DND-41 (cell line): ENCODE measurements at regions not wholly inside any gene's neighbourhood (a gene's known extent, or its start where the extent isn't known, plus 50 kb on each side); places are given as distances from the start of the nearest gene placed in this dataset.
A peak's percentile ranks its signal among the peaks of the same experiment; 100 is the strongest.

Experiments
- ATAC-seq: fragments of 200-7000 bp; cut with Tn5 transposase; 3 replicates; pipeline ENCODE4 v1.9.1; 2021; ENCODE audit warnings: low read depth; ENCODE audit not compliant: insufficient read depth
- DNase-seq: peaks from one replicate; pipeline ENCODE4 v3.0.0-alpha.2; 2020
- H2AFZ ChIP-seq: 2 replicates; pipeline ENCODE4 v1.6.0; 2012; ENCODE audit warnings: low read depth, low read length
- H3K27ac ChIP-seq: 2 replicates; pipeline ENCODE4 v1.5.1; 2012; ENCODE audit warnings: low read length, inconsistent platforms
- H3K27me3 ChIP-seq: fragments of 200-600 bp; sonication (generic); 2 replicates; pipeline ENCODE4 v1.6.0; 2012; ENCODE audit warnings: low read length, mild to moderate bottlenecking, inconsistent platforms; ENCODE audit not compliant: insufficient read depth, poor library complexity
- H3K36me3 ChIP-seq: 2 replicates; pipeline ENCODE4 v1.5.1; 2012; ENCODE audit warnings: low read length, inconsistent platforms; ENCODE audit not compliant: insufficient read depth
- H3K4me1 ChIP-seq: 2 replicates; pipeline ENCODE4 v1.5.1; 2012; ENCODE audit warnings: mild to moderate bottlenecking, low read length; ENCODE audit not compliant: insufficient read depth
- H3K4me2 ChIP-seq: 2 replicates; pipeline ENCODE4 v1.6.0; 2012; ENCODE audit warnings: mild to moderate bottlenecking, moderate library complexity, low read length, inconsistent platforms; ENCODE audit not compliant: insufficient read depth
- H3K4me3 ChIP-seq, 2 experiments: fragments of 200-600 bp in 1 of 2; shearing (Covaris generic) in 1 of 2; 2 replicates each; pipeline ENCODE4 v1.5.1; 2012 to 2016; ENCODE audit warnings: inconsistent platforms in 2 of 2, low read length in 2 of 2, mild to moderate bottlenecking in 2 of 2, low read depth in 1 of 2, moderate library complexity in 1 of 2
- H3K79me2 ChIP-seq: 2 replicates; pipeline ENCODE4 v1.6.0; 2012; ENCODE audit warnings: low read length, inconsistent platforms; ENCODE audit not compliant: insufficient read depth
- H3K9ac ChIP-seq: 2 replicates; pipeline ENCODE4 v1.6.0; 2012; ENCODE audit warnings: low read depth, mild to moderate bottlenecking, inconsistent platforms, low read length, moderate library complexity
- H3K9me3 ChIP-seq: 2 replicates; pipeline ENCODE4 v1.5.1; 2012; ENCODE audit warnings: low read length, moderate library complexity, mild to moderate bottlenecking, inconsistent platforms; ENCODE audit not compliant: insufficient read depth, severe bottlenecking
- H4K20me1 ChIP-seq: 2 replicates; pipeline ENCODE4 v1.6.0; 2012; ENCODE audit warnings: low read length; ENCODE audit not compliant: insufficient read depth
- CTCF ChIP-seq: IDR thresholded peaks from 2 replicates; pipeline ENCODE4 v1.5.1; 2012; ENCODE audit warnings: borderline replicate concordance, low read length, moderate library complexity, mild to moderate bottlenecking; ENCODE audit not compliant: poor library complexity, severe bottlenecking; ENCODE audit errors: extremely low read depth
- EZH2 ChIP-seq: IDR thresholded peaks from 3 replicates; pipeline ENCODE4 v1.6.1; 2012; ENCODE audit warnings: borderline replicate concordance, low read depth, mild to moderate bottlenecking, moderate library complexity, low read length, inconsistent platforms; ENCODE audit not compliant: severe bottlenecking

DNA sequence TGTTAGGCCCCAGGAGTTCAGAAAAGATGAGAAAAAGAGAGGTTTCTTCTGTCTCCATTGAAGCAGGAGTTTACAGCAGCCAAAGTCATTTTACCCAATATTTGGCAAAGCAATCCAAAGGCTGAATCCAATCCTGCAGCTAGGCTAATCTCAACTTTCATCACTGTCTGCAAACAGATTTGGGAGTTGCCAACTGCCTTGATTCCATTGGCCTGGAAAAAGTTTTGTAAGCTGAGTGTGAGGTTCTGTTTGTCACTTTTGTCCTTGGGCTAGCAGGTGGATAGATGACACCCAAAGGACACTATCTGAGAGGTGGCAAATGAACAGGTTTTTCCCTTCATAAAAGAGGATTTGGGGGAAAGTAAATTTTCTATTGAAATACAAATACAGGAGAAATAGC is 56.6 kb upstream of the SETBP1 start:
- H2AFZ ChIP-seq, result no peak overlapping the region
- no peaks in the 10 kb centered on the region for H3K9me3 ChIP-seq
- H3K79me2 ChIP-seq, result no peaks in the 10 kb centered on the region
- no peak overlapping the region for H3K4me2 ChIP-seq
- DNase-seq (no peak), ATAC-seq (no peak)
- peaks cover 10% of the 10 kb centered on the region for H3K4me1 ChIP-seq
- no peak overlapping the region for H3K4me3 ChIP-seq
- H3K36me3 ChIP-seq, result no peaks in the 10 kb centered on the region
- no peak overlapping the region for H3K27ac ChIP-seq
- TF ChIP-seq EZH2, result no peak
- no peak for TF ChIP-seq CTCF
- no peaks in the 10 kb centered on the region for H4K20me1 ChIP-seq
- no peak overlapping the region for H3K9ac ChIP-seq
- H3K27me3 ChIP-seq, result no peaks in the 10 kb centered on the region

DNA sequence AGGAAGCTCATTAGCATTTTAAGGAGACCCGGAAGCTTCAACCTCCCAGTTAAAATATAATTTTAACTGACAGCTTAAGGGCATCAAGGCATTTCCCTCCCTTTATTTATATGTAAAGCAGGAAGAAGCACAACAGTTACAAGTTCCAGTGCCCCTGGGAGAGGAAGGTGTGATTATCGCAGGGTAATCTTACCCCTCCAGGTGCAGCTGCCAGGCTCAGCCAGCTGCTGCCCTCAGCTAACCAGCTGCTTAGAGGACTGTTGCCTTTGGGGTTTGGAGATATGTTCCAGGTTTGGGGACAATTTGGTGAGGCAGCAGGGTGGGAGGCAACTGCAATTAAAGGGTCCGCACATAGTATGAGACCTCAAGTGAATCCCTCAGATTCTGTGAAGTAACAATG is 55.3 kb upstream of the SETBP1 start:
- Histone ChIP-seq H3K9me3 (no peaks in the 10 kb centered on the region), H3K27ac (no peak overlapping the region), H2AFZ (peak overlapping the region; percentile 16; the same call in 1 of the 2 replicates), H3K4me1 (peaks cover 10% of the 10 kb centered on the region), H3K9ac (no peak overlapping the region), H3K79me2 (no peaks in the 10 kb centered on the region), H3K27me3 (no peaks in the 10 kb centered on the region), H3K36me3 (no peaks in the 10 kb centered on the region), H4K20me1 (no peaks in the 10 kb centered on the region), H3K4me2 (no peak overlapping the region), H3K4me3 (no peak overlapping the region)
- peak; percentile 7 for DNase-seq
- peak; percentile 53; the same call in 1 of the 3 replicates for ATAC-seq
- TF ChIP-seq EZH2 (no peak), CTCF (no peak)

DNA sequence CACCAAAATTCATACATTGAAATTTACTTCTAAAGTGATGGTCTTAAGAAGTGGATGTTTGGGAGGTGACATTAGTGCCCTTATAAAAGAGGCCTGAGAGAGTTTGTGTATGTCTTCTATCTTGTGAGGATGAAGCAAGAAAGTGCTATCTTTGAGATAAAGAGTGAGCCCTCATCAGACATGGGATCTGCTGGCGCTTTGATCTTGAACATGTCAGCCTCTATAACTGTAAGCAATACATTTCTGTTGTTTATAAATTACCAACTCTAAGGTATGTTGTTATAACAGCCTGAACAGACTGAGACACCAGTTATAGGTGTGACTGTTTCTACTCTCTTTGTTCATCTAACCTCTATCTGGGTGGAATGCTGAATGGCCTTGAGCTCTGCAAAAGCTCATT is 54.5 kb upstream of the SETBP1 start:
- no peaks in the 10 kb centered on the region for H3K79me2 ChIP-seq
- H3K4me3 ChIP-seq, result no peak overlapping the region
- TF ChIP-seq CTCF (no peak), EZH2 (no peak)
- ATAC-seq, result no peak
- DNase-seq, result no peak
- H3K27ac ChIP-seq, result no peak overlapping the region
- no peak overlapping the region for H2AFZ ChIP-seq
- H3K4me2 ChIP-seq, result no peak overlapping the region
- H3K36me3 ChIP-seq, result no peaks in the 10 kb centered on the region
- no peak overlapping the region for H3K9ac ChIP-seq
- H3K4me1 ChIP-seq, result peaks cover 10% of the 10 kb centered on the region
- H4K20me1 ChIP-seq, result no peaks in the 10 kb centered on the region
- H3K9me3 ChIP-seq, result no peaks in the 10 kb centered on the region
- no peaks in the 10 kb centered on the region for H3K27me3 ChIP-seq

GRCh38 chr18:44626807-44627206 is 53.9 kb upstream of the SETBP1 start:
- no peak overlapping the region for H2AFZ ChIP-seq
- H3K36me3 ChIP-seq, result no peaks in the 10 kb centered on the region
- no peak overlapping the region for H3K27ac ChIP-seq
- no peak for TF ChIP-seq CTCF
- TF ChIP-seq EZH2, result no peak
- H3K9ac ChIP-seq, result no peak overlapping the region
- H3K4me2 ChIP-seq, result no peak overlapping the region
- H3K27me3 ChIP-seq, result no peaks in the 10 kb centered on the region
- no peak overlapping the region for H3K4me3 ChIP-seq
- no peak for ATAC-seq
- H3K9me3 ChIP-seq, result no peaks in the 10 kb centered on the region
- H4K20me1 ChIP-seq, result no peaks in the 10 kb centered on the region
- H3K4me1 ChIP-seq, result peaks cover 10% of the 10 kb centered on the region
- H3K79me2 ChIP-seq, result no peaks in the 10 kb centered on the region
- DNase-seq, result no peak
